GM12872 (cell line): ENCODE measurements at regions not wholly inside any gene's neighbourhood (a gene's known extent, or its start where the extent isn't known, plus 50 kb on each side); places are given as distances from the start of the nearest gene placed in this dataset.

Experiments used
- CTCF ChIP-seq: IDR thresholded peaks from 3 replicates; pipeline ENCODE4 v1.5.1; 2011; ENCODE audit warnings: low read depth, mild to moderate bottlenecking, low read length, moderate library complexity; ENCODE audit not compliant: insufficient read depth

GRCh38 chr12:115137812-115138521 is 454.0 kb upstream of the TBX3 start:
- no peak for TF ChIP-seq CTCF

GRCh38 chr12:115135800-115136211 is 451.8 kb upstream of the TBX3 start:
- no peak for TF ChIP-seq CTCF

- TF ChIP-seq CTCF: no peak
These were observed 450.3 kb upstream of the TBX3 start for GRCh38 chr12:115134298-115134697.

- TF ChIP-seq CTCF: no peak
These were observed 448.9 kb upstream of the TBX3 start for GRCh38 chr12:115132905-115133304.

- TF ChIP-seq CTCF: no peak
These were observed 448.2 kb upstream of the TBX3 start for GRCh38 chr12:115132145-115132544.

- TF ChIP-seq CTCF: no peak
These were observed 445.8 kb upstream of the TBX3 start for GRCh38 chr12:115129727-115130126.

GRCh38 chr12:115121053-115121452 is 437.1 kb upstream of the TBX3 start:
- TF ChIP-seq CTCF: no peak
